Left ventricle myocardium inferior (tissue), 1 donor: ENCODE measurements at regions not wholly inside any gene's neighbourhood (a gene's known extent, or its start where the extent isn't known, plus 50 kb on each side); places are given as distances from the start of the nearest gene placed in this dataset.

Experiments used
- DNase-seq: peaks from one replicate; pipeline ENCODE4 v3.0.0-alpha.2; 2020
- H3K27ac ChIP-seq: fragments of 200-600 bp; replicated peaks from 2 replicates; pipeline ENCODE4 v1.8.0; 2021
- H3K27me3 ChIP-seq: fragments of 200-600 bp; 2 replicates; pipeline ENCODE4 v1.8.0; 2021; ENCODE audit warnings: low read depth
- H3K36me3 ChIP-seq: fragments of 200-600 bp; 2 replicates; pipeline ENCODE4 v1.8.0; 2021
- H3K4me1 ChIP-seq: fragments of 200-600 bp; 2 replicates; pipeline ENCODE4 v1.8.0; 2021
- H3K4me3 ChIP-seq: fragments of 200-600 bp; 2 replicates; pipeline ENCODE4 v1.8.0; 2021; ENCODE audit warnings: mild to moderate bottlenecking, moderate library complexity
- H3K9me3 ChIP-seq: fragments of 200-600 bp; replicated peaks from 2 replicates; pipeline ENCODE4 v1.8.0; 2021
- intact Hi-C: fragments of 100-400 bp; cut with micrococcal nuclease; formaldehyde crosslinking; loops from one replicate; pipeline ENCODE4 v1.11.0; 2022
- TF ChIP-seq, protein P1 (sequence below): fragments of 200-600 bp; IDR thresholded peaks from 2 replicates; pipeline ENCODE4 v1.8.0; 2021; ENCODE audit warnings: antibody characterized with exemption, mild to moderate bottlenecking, borderline replicate concordance
- donor health status: DM: no; HTN: yes; CAD: no; lungs with severe emphysema.

DNA sequence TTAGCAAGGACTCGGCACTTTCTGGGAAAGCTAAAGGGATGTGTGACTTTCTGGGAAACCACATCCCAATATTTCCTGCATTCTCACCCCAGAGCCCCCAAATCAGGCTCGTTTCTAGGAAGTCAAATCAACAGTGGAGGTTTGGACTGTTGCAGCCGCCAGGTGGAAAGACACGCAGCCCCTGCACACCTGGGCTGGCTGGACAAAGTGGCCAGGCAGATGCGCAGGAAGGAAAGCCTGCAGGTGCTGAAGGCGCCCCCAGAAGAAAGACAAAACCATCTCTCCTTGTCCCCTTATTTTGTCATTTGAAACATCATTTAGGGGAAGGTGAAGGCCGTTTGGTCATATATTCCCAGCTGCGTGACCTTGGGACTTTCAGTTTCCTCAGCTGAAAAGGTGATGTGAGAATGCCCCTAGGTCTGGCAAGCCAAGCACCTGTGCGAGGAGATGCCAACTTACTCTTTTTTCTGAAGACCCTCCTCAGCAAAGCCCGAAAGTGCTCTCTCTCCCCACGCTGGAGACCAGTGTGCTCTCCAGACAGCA, 97.9 kb upstream of the CPEB4 start:
- Histone ChIP-seq H3K4me1 (peaks cover 14% of the 10 kb centered on the region), H3K36me3 (no peaks in the 10 kb centered on the region), H3K4me3 (no peak overlapping the region), H3K27me3 (no peaks in the 10 kb centered on the region), H3K9me3 (no peaks in the 10 kb centered on the region), H3K27ac (no peak overlapping the region)
- intact Hi-C loops: no loop called here
- TF ChIP-seq, protein P1, sequence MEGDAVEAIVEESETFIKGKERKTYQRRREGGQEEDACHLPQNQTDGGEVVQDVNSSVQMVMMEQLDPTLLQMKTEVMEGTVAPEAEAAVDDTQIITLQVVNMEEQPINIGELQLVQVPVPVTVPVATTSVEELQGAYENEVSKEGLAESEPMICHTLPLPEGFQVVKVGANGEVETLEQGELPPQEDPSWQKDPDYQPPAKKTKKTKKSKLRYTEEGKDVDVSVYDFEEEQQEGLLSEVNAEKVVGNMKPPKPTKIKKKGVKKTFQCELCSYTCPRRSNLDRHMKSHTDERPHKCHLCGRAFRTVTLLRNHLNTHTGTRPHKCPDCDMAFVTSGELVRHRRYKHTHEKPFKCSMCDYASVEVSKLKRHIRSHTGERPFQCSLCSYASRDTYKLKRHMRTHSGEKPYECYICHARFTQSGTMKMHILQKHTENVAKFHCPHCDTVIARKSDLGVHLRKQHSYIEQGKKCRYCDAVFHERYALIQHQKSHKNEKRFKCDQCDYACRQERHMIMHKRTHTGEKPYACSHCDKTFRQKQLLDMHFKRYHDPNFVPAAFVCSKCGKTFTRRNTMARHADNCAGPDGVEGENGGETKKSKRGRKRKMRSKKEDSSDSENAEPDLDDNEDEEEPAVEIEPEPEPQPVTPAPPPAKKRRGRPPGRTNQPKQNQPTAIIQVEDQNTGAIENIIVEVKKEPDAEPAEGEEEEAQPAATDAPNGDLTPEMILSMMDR: no peak
- DNase-seq: no peak

DNA sequence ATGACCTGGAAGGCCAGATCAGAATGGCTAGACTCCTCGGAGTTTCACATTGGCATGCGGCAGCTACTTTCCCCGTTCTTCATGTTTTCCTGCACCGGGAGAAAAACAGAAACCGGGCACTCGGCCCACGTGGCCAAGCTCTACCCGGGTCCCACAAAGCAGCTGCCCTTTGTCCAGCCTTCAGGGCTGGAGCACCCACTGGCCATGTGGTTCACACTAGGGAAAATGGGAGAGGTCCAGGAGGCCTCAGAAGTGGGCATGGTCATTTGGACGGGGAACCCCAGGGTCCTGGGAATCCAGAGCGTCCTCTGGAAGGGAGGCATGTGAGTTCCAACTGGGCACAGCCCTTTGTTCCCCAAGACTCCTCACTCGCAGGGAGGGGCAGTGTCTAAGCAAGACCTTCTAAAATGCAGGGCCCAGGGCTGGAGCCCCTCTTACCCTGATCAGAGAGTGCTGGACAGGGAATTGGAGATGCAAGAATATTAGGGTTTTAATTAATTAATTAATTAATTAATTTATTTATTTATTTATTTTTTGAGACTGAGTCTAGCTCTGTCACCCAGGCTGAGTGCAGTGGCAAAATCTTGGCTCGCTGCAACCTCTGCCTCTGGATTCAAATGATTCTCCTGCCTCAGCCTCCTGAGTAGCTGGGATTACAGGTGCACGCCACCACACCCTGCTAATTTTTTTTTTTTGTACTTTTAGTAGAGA, 97.2 kb upstream of the CPEB4 start:
- intact Hi-C loops: no loop called here
- H3K4me3 ChIP-seq: no peak overlapping the region

DNA sequence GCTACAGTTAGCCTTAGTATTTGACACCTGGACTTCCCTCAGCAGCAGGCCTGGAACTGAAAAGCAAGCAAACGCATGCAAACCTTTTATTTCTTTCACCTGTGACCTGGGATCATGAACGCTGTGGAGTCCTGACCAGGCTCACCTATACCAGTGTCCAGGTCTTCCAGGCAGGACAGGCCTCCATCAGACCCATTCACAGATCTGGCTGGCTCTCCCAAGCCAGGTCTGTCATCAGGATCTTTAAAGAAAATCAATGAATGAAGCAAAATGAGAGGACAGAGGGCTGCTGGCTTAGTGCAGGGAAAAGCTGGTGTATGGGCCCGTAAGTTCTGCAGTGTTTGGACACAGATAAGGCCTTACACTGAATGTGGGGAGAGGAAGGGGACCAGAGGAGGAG, 96.3 kb upstream of the CPEB4 start:
- no peaks in the 10 kb centered on the region for H3K36me3 ChIP-seq
- DNase-seq: no peak
- intact Hi-C loops: no loop called here

More for the DNA sequence above, 97.2 kb upstream of the CPEB4 start:
- TF ChIP-seq, protein P1: no peak
- no peaks in the 10 kb centered on the region for H3K9me3 ChIP-seq
- H3K27me3 ChIP-seq: no peaks in the 10 kb centered on the region
- no peak for DNase-seq
- peaks cover 20% of the 10 kb centered on the region for H3K4me1 ChIP-seq
- no peaks in the 10 kb centered on the region for H3K36me3 ChIP-seq
- no peak overlapping the region for H3K27ac ChIP-seq

DNA sequence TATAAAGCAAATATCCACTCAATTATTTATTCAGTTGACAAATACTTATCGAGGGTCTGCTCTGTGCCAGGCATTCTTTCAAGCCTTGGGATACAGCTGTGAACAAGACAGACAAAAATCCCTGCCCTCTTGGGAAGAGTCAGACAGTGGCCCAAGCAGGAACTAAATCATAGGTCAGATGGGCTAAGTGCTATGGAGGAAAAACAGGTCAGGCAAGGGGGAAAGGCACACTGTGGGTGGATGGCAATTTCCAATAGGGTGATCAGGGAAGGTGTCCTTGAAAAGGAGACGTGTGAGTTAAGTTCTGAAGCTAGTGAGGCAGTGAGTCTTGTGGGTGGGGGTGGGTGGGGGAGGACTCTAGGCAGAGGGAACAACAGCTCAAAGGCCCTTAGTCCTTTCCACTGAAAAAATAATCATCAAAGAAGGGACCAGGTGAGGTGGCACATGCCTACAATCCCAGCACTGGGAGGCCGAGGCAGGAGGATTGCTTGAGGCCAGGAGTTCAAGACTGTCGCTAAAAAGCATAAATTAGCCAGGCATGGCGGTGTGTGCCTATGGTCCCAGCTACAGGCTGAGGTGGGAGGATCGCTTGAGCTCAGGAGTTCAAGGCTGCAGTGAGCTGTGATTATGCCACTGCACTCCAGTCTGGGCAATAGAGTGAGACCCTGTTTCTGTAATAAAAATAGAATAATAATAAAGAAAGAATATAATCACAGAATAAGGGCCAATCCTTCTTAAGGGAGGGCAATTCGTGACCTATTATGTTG, 95.2 kb upstream of the CPEB4 start:
- Histone ChIP-seq H3K27ac (no peak overlapping the region), H3K36me3 (no peaks in the 10 kb centered on the region), H3K4me3 (no peak overlapping the region), H3K27me3 (no peaks in the 10 kb centered on the region), H3K4me1 (peaks cover 20% of the 10 kb centered on the region), H3K9me3 (no peaks in the 10 kb centered on the region)
- DNase-seq: no peak
- intact Hi-C loops: no loop called here
- TF ChIP-seq, protein P1: no peak

More for the DNA sequence above, 96.3 kb upstream of the CPEB4 start:
- TF ChIP-seq, protein P1: no peak
- H3K27ac ChIP-seq: no peak overlapping the region
- no peaks in the 10 kb centered on the region for H3K27me3 ChIP-seq
- peaks cover 20% of the 10 kb centered on the region for H3K4me1 ChIP-seq
- H3K4me3 ChIP-seq: no peak overlapping the region
- no peaks in the 10 kb centered on the region for H3K9me3 ChIP-seq

DNA sequence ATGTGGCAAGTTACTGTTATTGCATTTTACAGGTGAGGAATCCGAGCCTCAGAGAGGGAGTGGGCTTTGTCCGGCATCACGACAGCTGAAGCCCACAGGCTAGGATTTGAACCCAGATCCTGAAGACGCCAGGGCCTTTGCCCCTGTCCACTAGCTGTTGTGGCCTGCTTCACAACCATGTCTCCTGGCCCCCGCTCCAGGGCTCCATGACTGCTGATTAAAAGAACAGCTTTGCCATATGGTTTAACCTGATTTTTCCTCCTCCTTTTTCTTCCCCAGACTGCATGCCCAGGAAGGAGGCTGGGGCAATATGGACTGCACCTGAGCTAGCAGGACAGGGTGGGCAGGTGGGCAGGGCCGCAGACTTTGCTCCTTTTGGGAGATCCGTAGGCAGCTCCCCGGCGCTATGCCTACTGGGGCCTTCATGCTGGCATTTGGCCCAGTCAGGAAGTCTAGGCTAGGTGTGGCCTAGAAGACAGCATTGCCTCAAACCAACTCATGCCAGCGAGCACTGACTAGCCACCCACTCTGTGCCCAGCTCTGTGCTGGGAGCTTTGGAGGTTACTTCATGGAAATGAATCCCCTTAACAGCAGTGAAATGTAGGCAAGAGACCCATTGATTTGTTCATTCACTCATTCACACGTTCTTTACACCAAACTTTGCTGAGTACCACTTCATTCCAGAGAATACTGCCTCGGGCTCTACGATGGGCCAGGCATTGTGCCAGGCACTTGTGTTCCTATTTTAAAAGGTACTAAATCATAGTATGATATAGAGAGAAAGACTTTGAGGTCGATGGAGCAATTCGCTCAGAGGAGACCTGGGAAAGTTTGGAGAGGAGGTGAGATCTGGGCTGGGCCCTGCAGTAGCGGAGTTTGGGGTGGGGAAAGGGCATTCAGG, 94.3 kb upstream of the CPEB4 start:
- Histone ChIP-seq H3K27me3 (no peaks in the 10 kb centered on the region), H3K4me3 (no peak overlapping the region), H3K9me3 (no peaks in the 10 kb centered on the region), H3K36me3 (no peaks in the 10 kb centered on the region), H3K27ac (no peak overlapping the region), H3K4me1 (peaks cover 20% of the 10 kb centered on the region)
- TF ChIP-seq, protein P1: no peak
- DNase-seq: no peak
- intact Hi-C loops: no loop called here
